Lung (tissue), 11 donors: ENCODE measurements at regions not wholly inside any gene's neighbourhood (a gene's known extent, or its start where the extent isn't known, plus 50 kb on each side); places are given as distances from the start of the nearest gene placed in this dataset.

Experiments
- ATAC-seq: fragments of 200-7000 bp; cut with Tn5 transposase; one replicate; pipeline ENCODE4 v1.9.1; 2020; ENCODE audit warnings: moderate number of reproducible peaks; ENCODE audit not compliant: insufficient read depth, low FRiP score
- DNase-seq, 3 donors: peaks; one replicate each; pipeline ENCODE4 v3.0.0-alpha.2; 2013 to 2017
- H3K27ac ChIP-seq, 2 donors: one replicate each; pipeline ENCODE4 v1.5.1; 2013; ENCODE audit warnings: mild to moderate bottlenecking in 2 of 2, moderate library complexity in 2 of 2, control low read depth in 1 of 2, inconsistent platforms in 1 of 2, low read depth in 1 of 2, low read length in 1 of 2
- H3K27me3 ChIP-seq, 3 donors: one replicate each; pipeline ENCODE4 v1.5.1; 2013; ENCODE audit warnings: low read length in 2 of 3; ENCODE audit not compliant: control insufficient read depth in 3 of 3, insufficient read depth in 3 of 3
- H3K36me3 ChIP-seq, 4 donors: one replicate each; pipeline ENCODE4 v1.5.1; 2013; ENCODE audit warnings: low read length in 4 of 4, mild to moderate bottlenecking in 1 of 4, moderate library complexity in 1 of 4; ENCODE audit not compliant: control insufficient read depth in 4 of 4, insufficient read depth in 4 of 4
- H3K4me1 ChIP-seq, 5 donors: one replicate each; pipeline ENCODE4 v1.5.1; 2013; ENCODE audit warnings: low read length in 5 of 5, mild to moderate bottlenecking in 2 of 5, moderate library complexity in 1 of 5; ENCODE audit not compliant: control insufficient read depth in 5 of 5, insufficient read depth in 5 of 5
- H3K4me3 ChIP-seq: one replicate; pipeline ENCODE4 v1.5.1; 2013; ENCODE audit warnings: mild to moderate bottlenecking, control low read depth, moderate library complexity
- H3K9ac ChIP-seq, 2 donors: one replicate each; pipeline ENCODE4 v1.5.1; 2013; ENCODE audit warnings: low read length in 2 of 2, control low read depth in 1 of 2; ENCODE audit not compliant: insufficient read depth in 1 of 2
- H3K9me3 ChIP-seq, 4 donors: one replicate each; pipeline ENCODE4 v1.5.1; 2013; ENCODE audit warnings: low read length in 3 of 4, mild to moderate bottlenecking in 1 of 4, moderate library complexity in 1 of 4; ENCODE audit not compliant: control insufficient read depth in 4 of 4, insufficient read depth in 3 of 4
- CTCF ChIP-seq: IDR thresholded peaks from 2 replicates; pipeline ENCODE4 v1.5.1; 2012; ENCODE audit warnings: mild to moderate bottlenecking; ENCODE audit errors: control extremely low read depth, extremely low read depth
- WGBS, 2 donors: extraction: QIAGEN DNeasy Blood & Tissue Kit; methylation state at CpG; one replicate each; pipeline ENCODE4 v1.1.7; 2013; 5-methylcytosine and 5-hydroxymethylcytosine counted together
- donor health status: control.
- donor health status: control.
- donor health status: Bipolar disorder and iron deficiency.
- donor health status: healthy.
- donor health status: DM: yes; HTN: yes; CAD: no.

GRCh38 chr3:24639061-24639460 is 144.4 kb upstream of the THRB start:
- no peaks in the 10 kb centered on the region for H3K27me3 ChIP-seq
- ATAC-seq (no peak), DNase-seq (no peak)
- no peaks in the 10 kb centered on the region for H3K36me3 ChIP-seq
- peaks cover 0 to 4% (median 0%) of the 10 kb centered on the region in 5 donors for H3K4me1 ChIP-seq
- no peak for TF ChIP-seq CTCF
- no peak overlapping the region for H3K27ac ChIP-seq
- no peaks in the 10 kb centered on the region for H3K9me3 ChIP-seq
- no peak overlapping the region for H3K4me3 ChIP-seq
- H3K9ac ChIP-seq, result no peak overlapping the region
- WGBS, 2 donors, result 80 to 84% methylated on average over 1 of the region's 1 CpG

GRCh38 chr3:24639481-24640329 is 145.1 kb upstream of the THRB start:
- H3K4me1 ChIP-seq, result peaks cover 0 to 4% (median 0%) of the 10 kb centered on the region in 5 donors
- WGBS, 2 donors, result 78 to 83% methylated on average over 4 of the region's 4 CpGs
- ATAC-seq (no peak), DNase-seq (no peak)
- H3K9me3 ChIP-seq, result no peaks in the 10 kb centered on the region
- H3K36me3 ChIP-seq, result no peaks in the 10 kb centered on the region
- no peaks in the 10 kb centered on the region for H3K27me3 ChIP-seq
- H3K9ac ChIP-seq, result no peak overlapping the region
- H3K27ac ChIP-seq, result no peak overlapping the region
- TF ChIP-seq CTCF, result no peak
- H3K4me3 ChIP-seq, result no peak overlapping the region

GRCh38 chr3:24640330-24640877 is 145.8 kb upstream of the THRB start:
- Histone ChIP-seq H3K27ac (no peak overlapping the region), H3K9ac (no peak overlapping the region), H3K4me3 (no peak overlapping the region), H3K36me3 (no peaks in the 10 kb centered on the region), H3K9me3 (no peaks in the 10 kb centered on the region), H3K4me1 (peaks cover 0 to 4% (median 0%) of the 10 kb centered on the region in 5 donors), H3K27me3 (no peaks in the 10 kb centered on the region)
- 47 to 67% methylated on average over 3 of the region's 3 CpGs for WGBS, 2 donors
- ATAC-seq (no peak), DNase-seq (peak in 2 of 3 donors; percentile 69 to 78)
- TF ChIP-seq CTCF, result no peak
